CD4-positive, alpha-beta T cell (primary cell): ENCODE measurements at regions not wholly inside any gene's neighbourhood (a gene's known extent, or its start where the extent isn't known, plus 50 kb on each side); places are given as distances from the start of the nearest gene placed in this dataset.

Experiments
- ATAC-seq: fragments of 200-7000 bp; cut with Tn5 transposase; one replicate; pipeline ENCODE4 v1.10.0; 2022; ENCODE audit warnings: mild to moderate bottlenecking; ENCODE audit not compliant: poor library complexity
- CTCF ChIA-PET: fragments of 350-600 bp; sonication (Branson Sonifier 250); formaldehyde crosslinking; loops from one replicate; lab custom pipeline; 2021; ENCODE audit warnings: antibody characterized with exemption, inconsistent platforms; lab: Charles Lee
- POLR2A ChIA-PET: fragments of 350-600 bp; sonication (Branson Sonifier 250); formaldehyde crosslinking; loops from one replicate; lab custom pipeline; 2021; ENCODE audit warnings: antibody characterized with exemption, inconsistent platforms; lab: Charles Lee
- DNase-seq, 14 experiments: peaks; one replicate each; pipeline ENCODE4 v3.0.0-alpha.2; 2013 to 2020; ENCODE audit warnings: mixed read lengths in 2 of 14
- H3K27ac ChIP-seq, 2 donors: one replicate each; pipeline versions ENCODE4 v1.5.1 to v1.7.0; 2013; ENCODE audit warnings: low read length in 2 of 2, low read depth in 1 of 2, mild to moderate bottlenecking in 1 of 2
- H3K27me3 ChIP-seq, 2 experiments: 1 replicate in 1 of 2; 2 replicates in 1 of 2; pipeline versions ENCODE4 v1.6.1 to v1.7.0; 2013; ENCODE audit warnings: low read length in 2 of 2, control low read depth in 1 of 2, mild to moderate bottlenecking in 1 of 2, moderate library complexity in 1 of 2; ENCODE audit not compliant: insufficient read depth in 2 of 2, control insufficient read depth in 1 of 2
- H3K36me3 ChIP-seq: one replicate; pipeline ENCODE4 v1.6.1; 2013; ENCODE audit warnings: low read length, control low read depth; ENCODE audit not compliant: insufficient read depth
- H3K4me1 ChIP-seq: one replicate; pipeline ENCODE4 v1.6.1; 2013; ENCODE audit warnings: low read length, control low read depth; ENCODE audit not compliant: insufficient read depth
- H3K4me3 ChIP-seq: one replicate; pipeline ENCODE4 v1.5.1; 2013; ENCODE audit warnings: mild to moderate bottlenecking, low read length, moderate library complexity
- H3K9me3 ChIP-seq, 2 experiments: 1 replicate in 1 of 2; 2 replicates in 1 of 2; pipeline versions ENCODE4 v1.6.1 to v1.7.0; 2013; ENCODE audit warnings: low read length in 2 of 2, mild to moderate bottlenecking in 2 of 2, control low read depth in 1 of 2, moderate library complexity in 1 of 2; ENCODE audit not compliant: control insufficient read depth in 1 of 2, insufficient read depth in 1 of 2
- H3K27ac Mint-ChIP-seq: one replicate; pipeline ENCODE4 v1.8.0; 2020; ENCODE audit warnings: mixed read lengths
- H3K27me3 Mint-ChIP-seq: one replicate; pipeline ENCODE4 v1.8.0; 2021; ENCODE audit warnings: mixed read lengths
- H3K36me3 Mint-ChIP-seq: one replicate; pipeline ENCODE4 v1.8.0; 2021; ENCODE audit warnings: low read depth, mixed read lengths
- H3K4me1 Mint-ChIP-seq: one replicate; pipeline ENCODE4 v1.8.0; 2021; ENCODE audit warnings: low read depth, mixed read lengths
- H3K4me3 Mint-ChIP-seq: one replicate; pipeline ENCODE4 v1.8.0; 2020; ENCODE audit warnings: mild to moderate bottlenecking, mixed read lengths
- H3K9me3 Mint-ChIP-seq: one replicate; pipeline ENCODE4 v1.8.0; 2020; ENCODE audit warnings: mixed read lengths
- intact Hi-C, 2 experiments: fragments of 100-400 bp; cut with DNase I in 1 of 2; cut with micrococcal nuclease in 1 of 2; formaldehyde crosslinking; loops; one replicate each; pipeline versions ENCODE4 v1.15.1 to v1.9.0; 2023 to 2025; cut with DNase I, micrococcal nuclease
- TF ChIP-seq, protein P1 (sequence below): fragments of 200-600 bp; IDR thresholded peaks from one replicate; pipeline ENCODE4 v1.8.0; 2022; ENCODE audit warnings: antibody characterized with exemption, mild to moderate bottlenecking

DNA sequence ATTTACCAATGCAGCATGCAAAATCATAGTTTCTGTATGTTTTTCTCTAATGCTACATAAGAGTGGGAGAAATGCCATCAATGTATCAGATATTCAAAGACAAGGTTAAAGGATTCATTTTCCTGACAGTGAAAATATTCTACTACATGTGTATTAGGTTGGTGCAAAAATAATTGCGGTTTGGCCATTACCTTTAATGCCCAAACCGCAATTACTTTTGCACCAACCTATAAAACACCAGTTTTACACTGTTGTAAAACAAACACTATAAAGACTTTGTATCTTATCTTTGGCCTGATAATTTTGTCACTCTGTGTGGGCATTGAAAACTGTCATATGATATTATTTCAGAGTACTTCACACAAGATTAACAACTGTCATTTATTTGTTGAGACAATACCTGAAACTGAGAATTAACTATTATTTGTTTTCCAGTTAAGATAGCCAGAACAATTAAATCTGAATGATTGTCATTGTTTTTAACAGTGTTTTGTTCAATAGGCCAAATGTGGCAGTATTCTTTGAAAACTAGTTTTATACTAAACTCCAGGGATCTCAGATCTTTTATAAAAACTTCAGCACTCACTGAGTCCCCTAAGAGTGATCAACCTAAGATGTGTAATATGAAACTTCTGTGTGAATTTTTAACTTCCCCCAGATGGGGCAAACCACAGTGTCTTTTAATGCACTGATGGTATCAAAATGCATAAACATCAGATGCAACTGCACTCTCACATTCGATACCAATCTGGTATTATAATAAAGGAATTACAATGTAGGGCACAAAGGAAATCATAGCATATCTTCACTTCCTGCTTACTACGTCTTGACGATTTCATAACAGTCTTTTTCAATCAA lies 53.8 kb upstream of the FBN2 start:
- no peak overlapping the region for H3K27ac Mint-ChIP-seq

DNA sequence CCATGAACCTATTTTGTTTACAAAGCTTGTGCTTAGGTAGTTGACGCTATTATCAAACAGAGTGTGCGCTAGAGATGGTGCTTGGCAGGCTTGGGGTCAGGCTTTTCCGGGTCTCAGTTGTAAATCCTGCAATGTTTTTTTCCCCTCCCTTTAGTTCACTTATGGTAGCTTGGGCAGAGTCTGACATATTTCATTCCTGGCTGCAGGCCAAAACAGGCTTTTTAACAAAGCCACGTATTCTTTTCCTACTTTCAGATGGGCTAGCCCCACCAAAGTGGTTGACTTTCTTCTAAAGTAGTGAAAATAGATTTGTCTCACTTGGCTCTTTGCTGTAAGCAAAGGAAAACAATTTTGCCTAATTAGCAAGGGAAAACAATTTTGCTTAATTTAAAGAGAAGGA lies 58.0 kb upstream of the FBN2 start:
- H3K36me3 Mint-ChIP-seq = no peaks in the 10 kb centered on the region
- Histone ChIP-seq H3K4me3 (no peak overlapping the region), H3K27me3 (no peaks in the 10 kb centered on the region), H3K4me1 (no peaks in the 10 kb centered on the region), H3K27ac (no peak overlapping the region), H3K36me3 (no peaks in the 10 kb centered on the region), H3K9me3 (no peaks in the 10 kb centered on the region)
- ATAC-seq (no peak), DNase-seq (no peak)
- H3K4me3 Mint-ChIP-seq = no peak overlapping the region
- no peaks in the 10 kb centered on the region for H3K27me3 Mint-ChIP-seq
- POLR2A ChIA-PET = no interaction called here
- intact Hi-C loops = no loop called here
- TF ChIP-seq, protein P1, sequence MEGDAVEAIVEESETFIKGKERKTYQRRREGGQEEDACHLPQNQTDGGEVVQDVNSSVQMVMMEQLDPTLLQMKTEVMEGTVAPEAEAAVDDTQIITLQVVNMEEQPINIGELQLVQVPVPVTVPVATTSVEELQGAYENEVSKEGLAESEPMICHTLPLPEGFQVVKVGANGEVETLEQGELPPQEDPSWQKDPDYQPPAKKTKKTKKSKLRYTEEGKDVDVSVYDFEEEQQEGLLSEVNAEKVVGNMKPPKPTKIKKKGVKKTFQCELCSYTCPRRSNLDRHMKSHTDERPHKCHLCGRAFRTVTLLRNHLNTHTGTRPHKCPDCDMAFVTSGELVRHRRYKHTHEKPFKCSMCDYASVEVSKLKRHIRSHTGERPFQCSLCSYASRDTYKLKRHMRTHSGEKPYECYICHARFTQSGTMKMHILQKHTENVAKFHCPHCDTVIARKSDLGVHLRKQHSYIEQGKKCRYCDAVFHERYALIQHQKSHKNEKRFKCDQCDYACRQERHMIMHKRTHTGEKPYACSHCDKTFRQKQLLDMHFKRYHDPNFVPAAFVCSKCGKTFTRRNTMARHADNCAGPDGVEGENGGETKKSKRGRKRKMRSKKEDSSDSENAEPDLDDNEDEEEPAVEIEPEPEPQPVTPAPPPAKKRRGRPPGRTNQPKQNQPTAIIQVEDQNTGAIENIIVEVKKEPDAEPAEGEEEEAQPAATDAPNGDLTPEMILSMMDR = no peak
- CTCF ChIA-PET = no interaction called here
- H3K27ac Mint-ChIP-seq = no peak overlapping the region
- H3K9me3 Mint-ChIP-seq = no peaks in the 10 kb centered on the region
- no peaks in the 10 kb centered on the region for H3K4me1 Mint-ChIP-seq

More for the DNA sequence above, 53.8 kb upstream of the FBN2 start:
- ChIA-PET POLR2A (no interaction called here), CTCF (no interaction called here)
- H3K36me3 Mint-ChIP-seq = no peaks in the 10 kb centered on the region
- TF ChIP-seq, protein P1 = no peak
- no peaks in the 10 kb centered on the region for H3K27me3 Mint-ChIP-seq
- Histone ChIP-seq H3K27me3 (no peaks in the 10 kb centered on the region), H3K4me1 (no peaks in the 10 kb centered on the region), H3K9me3 (no peaks in the 10 kb centered on the region), H3K4me3 (no peak overlapping the region), H3K36me3 (no peaks in the 10 kb centered on the region), H3K27ac (no peak overlapping the region)
- DNase-seq = no peak
- H3K4me3 Mint-ChIP-seq = no peak overlapping the region
- intact Hi-C loops = no loop called here
- ATAC-seq = no peak
- H3K9me3 Mint-ChIP-seq = no peaks in the 10 kb centered on the region
- no peaks in the 10 kb centered on the region for H3K4me1 Mint-ChIP-seq

DNA sequence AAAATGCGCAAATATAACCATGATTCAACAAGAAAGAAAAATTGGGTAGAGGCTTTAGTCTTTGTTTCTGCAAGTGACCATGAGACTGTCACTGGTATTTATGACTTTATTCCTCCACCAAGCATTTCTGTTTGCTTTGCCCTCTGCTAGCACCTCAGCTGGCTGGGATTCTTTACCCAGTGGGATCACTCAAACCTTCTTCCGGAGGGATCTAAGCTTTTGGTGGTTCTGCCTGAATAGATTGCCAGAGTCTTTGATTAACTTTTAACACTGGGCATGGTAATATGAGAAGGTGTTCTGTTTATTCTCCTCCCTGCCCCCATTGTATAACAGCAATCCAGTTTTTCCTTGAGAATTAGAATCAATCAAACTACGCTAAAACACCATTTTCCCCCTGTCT lies 59.1 kb upstream of the FBN2 start:
- Mint-ChIP-seq H3K27me3 (no peaks in the 10 kb centered on the region), H3K27ac (no peak overlapping the region), H3K36me3 (no peaks in the 10 kb centered on the region), H3K4me1 (no peaks in the 10 kb centered on the region), H3K9me3 (no peaks in the 10 kb centered on the region), H3K4me3 (no peak overlapping the region)
- ChIA-PET POLR2A (no interaction called here), CTCF (no interaction called here)
- Histone ChIP-seq H3K27ac (no peak overlapping the region), H3K27me3 (no peaks in the 10 kb centered on the region), H3K36me3 (no peaks in the 10 kb centered on the region), H3K4me3 (no peak overlapping the region), H3K9me3 (no peaks in the 10 kb centered on the region), H3K4me1 (no peaks in the 10 kb centered on the region)
- DNase-seq = no peak
- intact Hi-C loops = no loop called here
- ATAC-seq = no peak
- TF ChIP-seq, protein P1 = no peak
